ENCODE measurements at regions not wholly inside any gene's neighbourhood (a gene's known extent, or its start where the extent isn't known, plus 50 kb on each side); places are given as distances from the start of the nearest gene placed in this dataset.

GRCh38 chr2:117169036-117169765 is 645.3 kb upstream of the DDX18 start:
- no peak for FAIRE-seq
- no peak for DNase-seq (ENCODE audit: low spot score in 2 of 2)

GRCh38 chr2:117170897-117171296 is 643.6 kb upstream of the DDX18 start:
- DNase-seq (ENCODE audit: low spot score in 2 of 2) (no peak), FAIRE-seq (no peak)

GRCh38 chr2:117179405-117179804 is 635.1 kb upstream of the DDX18 start:
- no peak for FAIRE-seq
- no peak for DNase-seq (ENCODE audit: low spot score in 2 of 2)

GRCh38 chr2:117190856-117191559 is 623.5 kb upstream of the DDX18 start:
- FAIRE-seq, result no peak
- DNase-seq (ENCODE audit: low spot score in 2 of 2), result no peak

- no peak for DNase-seq (ENCODE audit: low spot score in 2 of 2)
- FAIRE-seq, result no peak
These were observed 619.1 kb upstream of the DDX18 start for GRCh38 chr2:117195381-117195780.

- FAIRE-seq (no peak), DNase-seq (ENCODE audit: low spot score in 2 of 2) (no peak)
These were observed 615.0 kb upstream of the DDX18 start for GRCh38 chr2:117199511-117199910.

- no peak for FAIRE-seq
- no peak for DNase-seq (ENCODE audit: low spot score in 2 of 2)
These were observed 601.9 kb upstream of the DDX18 start for GRCh38 chr2:117212562-117212961.

- DNase-seq (ENCODE audit: low spot score in 2 of 2) (no peak), FAIRE-seq (no peak)
These were observed 597.3 kb upstream of the DDX18 start for GRCh38 chr2:117217145-117217544.

GRCh38 chr2:117222809-117223208 is 591.7 kb upstream of the DDX18 start:
- no peak for FAIRE-seq

GRCh38 chr2:117232305-117232704 is 582.2 kb upstream of the DDX18 start:
- FAIRE-seq (no peak), DNase-seq (ENCODE audit: low spot score in 2 of 2) (no peak)

More at GRCh38 chr2:117222809-117223208, 591.7 kb upstream of the DDX18 start:
- DNase-seq (ENCODE audit: low spot score in 2 of 2), result no peak

GRCh38 chr2:117257362-117257761 is 557.1 kb upstream of the DDX18 start:
- no peak for FAIRE-seq
- DNase-seq (ENCODE audit: low spot score in 2 of 2), result no peak

- DNase-seq (ENCODE audit: low spot score in 2 of 2) (no peak), FAIRE-seq (no peak)
These were observed 544.9 kb upstream of the DDX18 start for GRCh38 chr2:117269574-117269973.

GRCh38 chr2:117271631-117272030 is 542.9 kb upstream of the DDX18 start:
- DNase-seq (ENCODE audit: low spot score in 2 of 2) (no peak), FAIRE-seq (no peak)

GRCh38 chr2:117273009-117273671 is 541.4 kb upstream of the DDX18 start:
- FAIRE-seq, result no peak
- DNase-seq (ENCODE audit: low spot score in 2 of 2), result no peak

GRCh38 chr2:117293012-117293411 is 521.5 kb upstream of the DDX18 start:
- no peak for DNase-seq (ENCODE audit: low spot score in 2 of 2)
- FAIRE-seq, result no peak

- FAIRE-seq, result no peak
- no peak for DNase-seq (ENCODE audit: low spot score in 2 of 2)
These were observed 515.0 kb upstream of the DDX18 start for GRCh38 chr2:117299451-117299850.

- FAIRE-seq (no peak), DNase-seq (ENCODE audit: low spot score in 2 of 2) (no peak)
These were observed 505.4 kb upstream of the DDX18 start for GRCh38 chr2:117308861-117309770.

- DNase-seq (ENCODE audit: low spot score in 2 of 2) (no peak), FAIRE-seq (no peak)
These were observed 492.7 kb upstream of the DDX18 start for GRCh38 chr2:117321816-117322215.

GRCh38 chr2:117323331-117323730 is 491.2 kb upstream of the DDX18 start:
- DNase-seq (ENCODE audit: low spot score in 2 of 2) (no peak), FAIRE-seq (no peak)

- FAIRE-seq, result no peak
These were observed 483.9 kb upstream of the DDX18 start for GRCh38 chr2:117330641-117331040.

GRCh38 chr2:117335967-117336366 is 478.5 kb upstream of the DDX18 start:
- DNase-seq (ENCODE audit: low spot score in 2 of 2) (no peak), FAIRE-seq (no peak)

More at GRCh38 chr2:117330641-117331040, 483.9 kb upstream of the DDX18 start:
- no peak for DNase-seq (ENCODE audit: low spot score in 2 of 2)
